MG63 (cell line): ENCODE measurements at regions not wholly inside any gene's neighbourhood (a gene's known extent, or its start where the extent isn't known, plus 50 kb on each side); places are given as distances from the start of the nearest gene placed in this dataset.

Experiments used
- DNase-seq: peaks from one replicate; pipeline ENCODE4 v3.0.0-alpha.2; 2020
- H3K27me3 ChIP-seq: fragments of 250-450 bp; sonication (Bioruptor Pico); 2 replicates; pipeline ENCODE4 v1.5.1; 2020; ENCODE audit warnings: mild to moderate bottlenecking, moderate library complexity
- H3K36me3 ChIP-seq: fragments of 250-450 bp; sonication (Bioruptor Pico); 2 replicates; pipeline ENCODE4 v1.5.1; 2020; ENCODE audit warnings: mild to moderate bottlenecking, moderate library complexity
- H3K4me3 ChIP-seq: fragments of 250-450 bp; sonication (Bioruptor Pico); 2 replicates; pipeline ENCODE4 v1.5.1; 2020; ENCODE audit warnings: mild to moderate bottlenecking, moderate library complexity
- H3K9me3 ChIP-seq: fragments of 250-450 bp; sonication (Bioruptor Pico); 2 replicates; pipeline ENCODE4 v1.5.1; 2020; ENCODE audit warnings: mild to moderate bottlenecking, moderate library complexity

DNA sequence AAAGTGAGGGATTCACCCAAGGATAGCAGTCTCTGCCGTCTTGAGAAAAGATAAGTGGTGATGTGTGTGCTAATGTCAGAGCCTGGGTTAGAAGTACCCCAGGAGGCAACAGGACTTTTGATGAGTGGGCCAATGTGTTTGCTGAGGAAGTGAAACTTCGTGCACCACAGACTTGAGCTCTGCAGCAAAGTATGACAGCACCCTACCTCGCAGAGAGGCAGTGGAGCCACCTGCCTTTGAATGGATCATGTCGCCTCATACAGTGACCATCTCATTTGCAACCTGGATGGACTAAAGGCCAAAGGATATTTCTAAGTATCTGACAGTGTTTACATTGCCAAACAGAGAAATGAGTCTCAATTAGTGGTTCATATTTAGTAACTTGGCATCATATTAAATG is 593.9 kb upstream of the GRAMD2B start:
- H3K36me3 ChIP-seq = no peaks in the 10 kb centered on the region
- no peak overlapping the region for H3K4me3 ChIP-seq
- DNase-seq = no peak

DNA sequence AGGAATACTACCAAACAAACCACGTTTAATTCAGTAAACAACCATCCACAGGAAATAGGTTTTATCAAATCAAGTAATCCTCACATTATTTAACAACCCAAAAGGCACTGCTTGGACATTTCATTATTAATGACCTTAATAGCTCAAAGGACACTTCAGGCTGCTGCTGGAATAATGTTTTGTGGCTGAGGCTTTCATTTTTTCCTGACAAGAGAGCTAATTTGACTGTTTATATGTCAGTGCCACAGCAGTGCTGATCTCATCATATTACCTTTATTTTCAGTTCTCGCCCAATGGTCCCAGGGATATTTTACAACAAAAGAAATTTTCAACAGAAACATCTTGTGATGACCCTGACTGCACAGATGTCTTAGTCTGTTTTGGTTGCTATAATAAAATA is 589.8 kb upstream of the GRAMD2B start:
- no peaks in the 10 kb centered on the region for H3K36me3 ChIP-seq

More for the DNA sequence above, 593.9 kb upstream of the GRAMD2B start:
- Histone ChIP-seq H3K27me3 (no peaks in the 10 kb centered on the region), H3K9me3 (no peaks in the 10 kb centered on the region; the same call in 1 of the 2 replicates)

DNA sequence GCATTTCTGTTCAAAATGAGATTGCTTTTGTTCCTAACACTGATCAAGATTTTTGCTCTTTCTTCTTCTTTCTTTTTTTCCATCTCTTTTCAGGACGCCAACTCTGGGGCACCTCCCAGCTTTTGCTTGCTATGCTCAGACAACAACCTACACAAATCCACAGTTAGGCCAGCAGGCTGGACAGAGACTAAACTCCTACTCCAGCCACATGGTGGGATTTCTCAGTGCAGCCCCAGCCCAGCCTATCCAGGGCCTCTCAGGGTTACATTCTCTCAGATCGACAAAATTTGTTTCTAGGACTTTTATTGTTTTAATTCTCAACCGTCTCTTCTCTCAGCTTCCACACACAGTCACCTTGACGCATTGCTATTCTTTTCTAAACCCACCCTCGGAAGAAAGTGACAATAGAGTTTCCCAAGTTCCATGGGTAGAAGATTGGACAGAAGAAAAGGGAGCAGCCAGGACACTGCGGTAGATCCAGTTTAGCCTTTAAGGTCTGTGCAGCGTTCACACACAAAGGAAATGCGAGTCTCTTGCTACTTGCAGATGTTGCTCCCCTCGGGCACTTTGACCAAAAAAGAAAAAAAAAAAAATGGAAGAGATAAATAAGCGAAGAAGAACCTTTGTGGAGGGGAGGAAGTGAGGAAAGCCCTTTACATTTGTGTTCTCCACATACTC is 588.6 kb upstream of the GRAMD2B start:
- no peaks in the 10 kb centered on the region for H3K36me3 ChIP-seq
- H3K27me3 ChIP-seq = no peaks in the 10 kb centered on the region
- no peaks in the 10 kb centered on the region; the same call in 1 of the 2 replicates for H3K9me3 ChIP-seq
- H3K4me3 ChIP-seq = no peak overlapping the region
- DNase-seq = no peak

More for the DNA sequence above, 589.8 kb upstream of the GRAMD2B start:
- Histone ChIP-seq H3K4me3 (no peak overlapping the region), H3K27me3 (no peaks in the 10 kb centered on the region), H3K9me3 (no peaks in the 10 kb centered on the region; the same call in 1 of the 2 replicates)
- DNase-seq = no peak

DNA sequence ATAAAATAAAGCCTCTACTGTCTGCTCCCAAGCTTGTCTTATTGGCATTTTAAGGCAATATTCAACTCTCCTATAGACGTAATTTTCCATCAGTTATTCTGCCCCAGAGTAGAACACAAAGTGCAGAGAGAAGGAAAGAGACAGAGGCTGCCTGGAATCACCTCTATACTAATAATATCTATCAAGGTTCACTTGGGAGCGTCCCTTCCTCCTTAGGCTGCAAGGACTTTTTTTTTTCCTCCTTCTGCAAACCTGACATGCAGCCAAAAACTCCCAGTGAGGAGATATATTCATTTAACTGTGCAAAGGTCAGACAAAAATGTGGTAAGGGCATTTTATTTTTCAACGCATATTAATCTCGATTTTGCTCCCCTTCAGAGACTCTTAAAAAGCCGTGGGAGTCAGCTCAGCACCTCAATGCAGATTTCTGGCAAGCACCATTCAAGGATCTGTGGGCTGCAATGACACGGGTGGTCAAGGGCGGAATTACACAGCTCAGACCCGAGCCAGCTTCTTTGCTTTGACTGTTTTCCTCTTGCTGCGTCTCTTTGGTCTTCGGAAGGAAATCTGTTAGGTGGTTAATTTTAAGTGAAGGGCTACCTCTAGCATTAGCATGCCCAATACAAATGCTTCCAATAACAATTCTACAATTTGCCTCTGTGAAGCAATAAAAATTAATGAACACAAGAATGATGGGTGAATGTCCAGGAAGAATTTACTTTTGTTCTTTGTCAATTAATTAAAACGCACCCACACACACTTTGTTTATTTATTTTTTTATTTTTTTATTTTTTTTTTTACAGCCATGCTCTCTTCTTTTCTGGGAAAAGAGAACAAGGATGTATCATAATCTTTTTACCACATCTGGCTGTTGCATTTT is 587.7 kb upstream of the GRAMD2B start:
- no peaks in the 10 kb centered on the region; the same call in 1 of the 2 replicates for H3K9me3 ChIP-seq
- peak; percentile 39 for DNase-seq
- H3K27me3 ChIP-seq = no peaks in the 10 kb centered on the region
- no peak overlapping the region for H3K4me3 ChIP-seq
- no peaks in the 10 kb centered on the region for H3K36me3 ChIP-seq

DNA sequence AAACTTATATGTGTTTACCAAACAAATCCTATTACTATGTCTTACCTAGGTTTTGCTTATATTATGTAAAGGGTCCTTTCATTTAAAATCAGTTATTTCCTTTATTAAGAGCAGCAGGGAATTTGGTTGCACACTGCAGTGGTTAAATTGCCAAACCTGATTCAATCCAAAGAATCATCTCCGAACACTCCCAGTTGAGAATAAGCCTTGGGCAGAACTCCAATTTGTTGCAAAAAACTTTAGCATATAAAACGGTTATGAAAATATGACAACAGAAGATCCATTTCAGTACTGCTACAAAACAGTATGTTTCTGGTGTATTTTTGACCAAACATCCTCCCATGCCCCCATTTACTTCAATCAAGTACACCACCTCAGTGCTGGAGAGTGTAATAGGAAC is 587.0 kb upstream of the GRAMD2B start:
- Histone ChIP-seq H3K9me3 (no peaks in the 10 kb centered on the region; the same call in 1 of the 2 replicates), H3K4me3 (no peak overlapping the region), H3K27me3 (no peaks in the 10 kb centered on the region), H3K36me3 (no peaks in the 10 kb centered on the region)
- DNase-seq = no peak

DNA sequence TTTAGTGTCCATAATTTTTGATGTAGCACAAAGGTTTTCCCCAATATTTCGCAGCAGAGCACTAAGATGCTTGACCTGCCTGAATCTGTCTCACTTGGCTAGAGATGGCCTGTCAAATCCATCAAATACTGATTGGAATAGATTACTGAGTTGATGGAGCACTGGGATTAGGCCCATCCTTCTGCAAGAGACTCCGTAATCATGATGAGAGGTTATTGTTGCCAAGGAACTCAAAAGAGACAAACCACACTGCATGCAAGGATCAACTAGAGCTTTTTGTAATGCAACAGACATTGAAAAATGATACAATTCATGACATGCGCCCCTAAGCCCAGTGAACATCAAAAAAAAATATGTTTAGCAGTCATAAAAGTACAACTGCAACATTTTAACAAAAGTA is 585.3 kb upstream of the GRAMD2B start:
- H3K27me3 ChIP-seq = no peaks in the 10 kb centered on the region
- no peaks in the 10 kb centered on the region for H3K36me3 ChIP-seq
- no peak for DNase-seq
- no peak overlapping the region for H3K4me3 ChIP-seq
- no peaks in the 10 kb centered on the region for H3K9me3 ChIP-seq

DNA sequence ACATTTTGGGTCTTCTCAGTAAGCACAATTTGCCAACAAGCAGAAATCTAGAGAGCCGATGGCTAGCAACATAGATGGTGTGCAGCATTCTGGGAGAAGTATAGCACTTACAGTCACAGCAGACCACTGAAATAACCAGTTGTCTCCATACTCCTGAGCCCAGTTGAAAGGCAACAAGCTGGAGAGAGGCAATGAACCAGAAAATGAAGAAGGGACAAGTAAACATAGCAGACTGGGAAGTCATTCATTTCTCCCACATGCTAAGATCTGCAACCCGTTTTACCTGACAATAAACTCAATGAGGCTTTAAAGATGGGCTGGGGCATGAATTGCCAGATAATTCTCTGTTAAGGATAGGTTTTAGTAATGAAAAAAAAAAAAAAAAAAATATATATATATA is 575.6 kb upstream of the GRAMD2B start:
- no peak for DNase-seq
- no peaks in the 10 kb centered on the region for H3K27me3 ChIP-seq
- no peak overlapping the region for H3K4me3 ChIP-seq
- H3K9me3 ChIP-seq = no peaks in the 10 kb centered on the region
- H3K36me3 ChIP-seq = no peaks in the 10 kb centered on the region

DNA sequence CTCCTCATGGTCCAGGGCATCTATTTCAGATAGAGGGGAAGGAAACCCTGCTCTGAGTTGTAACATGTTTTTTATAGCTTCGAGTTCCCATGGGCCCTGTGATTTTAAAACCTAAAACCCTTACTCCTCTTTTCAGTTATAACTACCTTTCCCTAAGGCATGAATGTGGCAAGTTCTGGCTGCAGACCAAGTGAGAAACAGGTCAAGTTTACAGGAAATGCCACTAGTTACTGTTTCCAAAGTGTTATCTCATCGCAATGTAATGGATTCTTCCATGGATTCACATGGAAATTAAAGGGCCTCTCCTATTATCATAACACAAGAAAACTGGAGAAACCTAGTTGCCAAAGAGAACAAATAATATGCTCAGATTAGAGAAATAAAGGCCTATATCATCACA is 574.5 kb upstream of the GRAMD2B start:
- no peak for DNase-seq
- H3K27me3 ChIP-seq = no peaks in the 10 kb centered on the region
- H3K4me3 ChIP-seq = no peak overlapping the region
- H3K36me3 ChIP-seq = no peaks in the 10 kb centered on the region
- H3K9me3 ChIP-seq = no peaks in the 10 kb centered on the region

DNA sequence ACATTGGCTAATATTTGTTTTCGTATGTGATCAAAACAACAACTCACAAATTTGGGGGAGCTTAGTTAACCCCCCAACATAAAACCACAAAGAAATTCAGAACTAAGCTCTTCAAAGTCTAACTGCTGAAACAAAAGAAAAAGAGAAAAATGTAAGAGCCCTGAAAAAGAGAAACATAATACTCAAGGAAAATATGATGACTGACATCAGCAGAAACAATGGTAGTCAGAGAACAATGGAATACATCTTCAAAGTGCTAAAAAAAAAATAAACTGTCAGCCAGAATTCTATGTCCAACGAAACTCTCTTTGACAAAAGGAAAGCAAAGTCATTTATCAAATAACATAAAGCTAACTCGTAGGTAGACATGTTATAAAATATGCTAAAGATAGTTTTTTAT is 566.3 kb upstream of the GRAMD2B start:
- Histone ChIP-seq H3K9me3 (0 out of 2 replicates have a peak, but pooled peaks cover 3% of the 10 kb centered on the region), H3K36me3 (no peaks in the 10 kb centered on the region), H3K4me3 (no peak overlapping the region), H3K27me3 (no peaks in the 10 kb centered on the region)
- DNase-seq = no peak

DNA sequence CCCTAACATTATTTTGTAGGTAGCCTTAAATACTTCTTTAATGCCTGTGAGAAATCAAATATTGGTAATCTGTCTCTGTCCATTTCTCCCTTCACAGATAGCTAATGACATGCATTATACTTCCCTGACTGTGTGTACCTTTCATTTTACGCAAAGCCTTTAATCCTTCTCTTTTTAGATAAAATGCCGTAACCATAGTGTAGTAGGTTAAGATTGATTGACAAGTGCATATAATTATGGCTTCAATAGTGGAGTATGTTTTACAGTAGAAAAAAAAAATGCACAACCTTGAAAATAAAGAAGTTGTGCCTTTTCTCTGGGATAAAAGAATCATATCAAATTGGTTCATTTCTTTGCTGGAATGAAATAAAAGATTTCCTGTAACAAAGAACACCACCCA is 559.6 kb upstream of the GRAMD2B start:
- Histone ChIP-seq H3K27me3 (no peaks in the 10 kb centered on the region), H3K9me3 (no peaks in the 10 kb centered on the region), H3K36me3 (no peaks in the 10 kb centered on the region), H3K4me3 (no peak overlapping the region)
- no peak for DNase-seq

DNA sequence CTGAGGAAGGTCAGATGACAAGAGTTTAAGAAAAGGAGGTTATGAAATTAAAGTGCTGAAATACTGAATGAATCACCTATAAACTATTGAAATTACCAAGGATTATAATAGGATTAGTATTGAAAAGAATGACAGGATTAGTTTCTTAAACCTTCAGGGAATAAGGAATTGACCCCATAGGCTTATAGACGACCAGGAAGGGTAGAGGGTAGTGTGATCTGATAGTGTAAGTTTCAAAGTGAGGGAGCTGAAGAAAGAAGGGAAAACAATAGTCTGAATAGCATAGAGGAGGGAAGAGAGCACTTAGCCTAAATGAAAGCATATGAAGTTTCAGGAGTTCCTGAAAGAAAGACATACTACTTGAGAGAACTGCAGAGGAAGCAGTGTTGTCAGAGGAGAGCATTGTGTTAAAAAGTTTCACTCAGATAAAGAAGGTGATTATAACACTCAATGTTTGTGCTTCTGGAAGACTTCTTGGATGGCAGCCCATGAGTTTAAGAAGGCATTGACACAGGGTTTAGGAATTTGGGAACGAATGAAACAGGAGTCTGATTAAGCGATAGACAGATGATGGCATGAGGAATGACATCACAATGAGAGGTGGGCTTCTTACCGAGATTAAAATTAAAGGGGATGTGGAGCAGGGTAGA is 557.9 kb upstream of the GRAMD2B start:
- no peaks in the 10 kb centered on the region for H3K27me3 ChIP-seq
- no peak overlapping the region for H3K4me3 ChIP-seq
- no peaks in the 10 kb centered on the region for H3K36me3 ChIP-seq
- no peaks in the 10 kb centered on the region for H3K9me3 ChIP-seq
- no peak for DNase-seq

DNA sequence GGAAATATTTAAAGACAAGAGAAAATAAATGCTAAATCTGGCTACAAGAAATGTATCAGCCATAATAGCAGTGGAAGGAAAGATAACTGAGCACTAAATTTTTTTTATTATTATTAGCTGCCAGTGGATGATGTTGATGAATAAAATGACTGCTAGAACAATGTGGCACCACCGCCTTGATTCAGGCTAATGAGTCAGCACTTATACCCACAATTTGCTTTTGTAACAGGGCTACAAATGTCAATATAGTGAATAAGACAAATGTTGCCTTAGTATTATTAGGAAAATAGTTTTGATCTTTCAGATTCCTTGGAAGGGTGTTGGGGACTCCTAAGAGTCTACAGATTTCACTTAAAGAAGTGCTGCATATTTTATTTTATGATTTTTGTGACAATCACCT is 555.2 kb upstream of the GRAMD2B start:
- no peak for DNase-seq
- Histone ChIP-seq H3K27me3 (no peaks in the 10 kb centered on the region), H3K4me3 (no peak overlapping the region), H3K9me3 (no peaks in the 10 kb centered on the region), H3K36me3 (no peaks in the 10 kb centered on the region)

DNA sequence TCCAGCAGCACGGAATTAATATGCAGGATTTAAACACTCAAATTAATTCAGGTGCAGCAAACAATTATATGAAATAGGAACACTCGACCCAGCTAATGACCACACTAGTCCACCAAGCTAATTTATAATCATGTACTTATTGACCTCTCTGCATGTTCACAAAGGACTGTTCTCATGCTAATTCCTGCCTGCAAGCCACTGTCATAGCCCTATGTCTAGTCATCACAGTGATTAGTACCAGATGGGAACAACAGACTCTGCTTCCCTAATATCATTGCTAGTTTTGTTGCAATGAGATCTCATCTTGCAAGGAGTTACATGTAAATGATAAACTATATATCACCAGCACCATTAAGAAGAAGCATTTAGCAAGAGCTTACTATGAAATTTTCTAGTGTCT is 553.0 kb upstream of the GRAMD2B start:
- no peaks in the 10 kb centered on the region for H3K27me3 ChIP-seq
- H3K36me3 ChIP-seq = no peaks in the 10 kb centered on the region
- no peak for DNase-seq
- H3K9me3 ChIP-seq = no peaks in the 10 kb centered on the region
- no peak overlapping the region for H3K4me3 ChIP-seq

DNA sequence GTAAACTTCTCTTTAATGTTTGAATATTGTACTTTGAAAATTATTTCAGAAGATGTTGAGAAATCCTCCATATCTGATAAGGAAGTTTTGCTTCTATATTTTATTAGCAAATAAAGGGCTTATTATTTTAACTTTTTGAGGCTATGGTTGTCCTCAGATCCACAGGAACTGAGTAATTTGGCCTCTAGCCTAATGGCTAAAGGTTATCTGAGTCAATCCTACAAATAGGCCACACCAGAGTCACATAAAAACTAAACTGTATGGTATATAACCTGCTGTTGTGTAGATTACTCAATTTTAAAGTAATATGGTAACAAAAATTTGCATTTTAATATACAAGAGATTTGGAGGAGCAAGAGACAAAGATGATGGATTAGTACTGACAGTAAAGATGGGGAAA is 549.2 kb upstream of the GRAMD2B start:
- Histone ChIP-seq H3K4me3 (no peak overlapping the region), H3K36me3 (no peaks in the 10 kb centered on the region), H3K9me3 (no peaks in the 10 kb centered on the region), H3K27me3 (peaks cover 2% of the 10 kb centered on the region; the same call in 1 of the 2 replicates)
- DNase-seq = no peak

DNA sequence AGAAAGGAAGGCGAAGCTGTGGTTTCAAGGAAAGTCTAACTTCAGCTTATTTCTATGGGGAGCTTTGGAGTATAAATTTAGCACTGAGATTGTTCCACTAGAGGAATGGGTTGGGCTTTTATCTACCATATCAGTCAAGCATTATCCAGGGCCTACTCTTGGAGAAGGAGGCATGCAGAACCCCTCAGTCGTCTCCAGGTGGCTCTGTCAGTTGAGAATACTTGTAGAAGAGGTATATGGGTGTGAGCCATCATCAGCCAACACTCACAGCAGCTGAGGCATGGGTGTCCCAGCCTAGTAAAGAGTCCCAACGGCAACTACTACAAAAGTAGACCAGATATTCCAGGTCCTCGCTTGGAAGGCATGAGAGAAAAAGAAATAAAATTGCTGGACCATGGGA is 548.5 kb upstream of the GRAMD2B start:
- peaks cover 2% of the 10 kb centered on the region; the same call in 1 of the 2 replicates for H3K27me3 ChIP-seq
- no peaks in the 10 kb centered on the region for H3K36me3 ChIP-seq
- H3K4me3 ChIP-seq = no peak overlapping the region
- H3K9me3 ChIP-seq = no peaks in the 10 kb centered on the region
- DNase-seq = no peak

DNA sequence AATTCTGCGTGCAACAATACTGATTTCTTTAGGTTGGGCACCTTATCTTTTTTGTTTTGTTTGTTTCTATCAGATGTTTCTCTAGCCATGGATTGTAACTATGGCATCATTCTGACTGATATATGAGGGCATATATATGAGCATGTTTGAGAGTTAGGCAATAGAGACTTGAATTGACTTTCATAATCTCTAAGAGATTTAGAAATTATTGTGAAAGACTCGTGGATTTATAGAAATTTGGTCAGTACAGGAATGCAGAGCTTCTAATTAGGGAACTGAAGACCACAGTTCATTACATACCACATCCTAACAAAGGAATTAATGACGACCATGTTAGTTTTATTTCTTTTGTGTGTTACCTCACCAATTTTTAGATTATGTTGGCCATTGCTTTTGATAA is 546.0 kb upstream of the GRAMD2B start:
- H3K36me3 ChIP-seq = no peaks in the 10 kb centered on the region
- H3K27me3 ChIP-seq = peaks cover 5% of the 10 kb centered on the region; the same call in 1 of the 2 replicates
- no peak for DNase-seq
- no peaks in the 10 kb centered on the region for H3K9me3 ChIP-seq
- H3K4me3 ChIP-seq = no peak overlapping the region

DNA sequence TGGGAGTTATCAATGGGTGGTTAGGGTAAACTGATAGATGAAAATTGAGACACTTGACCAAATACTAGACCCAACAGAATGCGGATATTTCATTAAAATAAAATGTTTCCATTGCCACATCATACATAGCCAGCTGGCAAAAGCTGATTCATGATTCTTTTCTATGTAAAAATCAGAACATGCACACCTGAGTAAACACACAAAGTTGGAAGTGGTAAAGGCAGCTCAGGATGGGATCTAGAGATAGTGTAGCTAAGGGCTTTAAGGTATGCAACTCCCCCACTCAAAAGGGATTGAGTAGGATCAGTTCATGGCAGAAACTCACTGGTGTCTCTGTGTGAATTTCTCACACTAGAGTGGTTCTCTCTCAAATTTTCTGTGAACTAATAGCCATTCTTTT is 541.1 kb upstream of the GRAMD2B start:
- Histone ChIP-seq H3K27me3 (peaks cover 3% of the 10 kb centered on the region; the same call in 1 of the 2 replicates), H3K36me3 (no peaks in the 10 kb centered on the region), H3K9me3 (no peaks in the 10 kb centered on the region), H3K4me3 (no peak overlapping the region)
- no peak for DNase-seq
